IMR-90 (cell line): ENCODE measurements at regions not wholly inside any gene's neighbourhood (a gene's known extent, or its start where the extent isn't known, plus 50 kb on each side); places are given as distances from the start of the nearest gene placed in this dataset.

ENCODE experiments used
- ATAC-seq: fragments of 200-7000 bp; cut with Tn5 transposase; 2 replicates; pipeline ENCODE4 v1.9.1; 2020; ENCODE audit warnings: low read depth, mild to moderate bottlenecking, moderate library complexity
- BruUV-seq: library from RNA; stranded (reverse); fragments of 400-500 nt; replicated peaks from 2 replicates; lab custom pipeline; 2021; lab: Mats Ljungman, UMichigan
- CTCF ChIA-PET: fragments of 300-600 bp; formaldehyde crosslinking; extraction: SDS; loops from one replicate; lab custom pipeline; 2021; ENCODE audit warnings: antibody characterized with exemption; lab: Yijun Ruan, JAX
- POLR2A ChIA-PET: fragments of 300-600 bp; sonication (Branson Sonifier 250); formaldehyde crosslinking; loops from one replicate; lab custom pipeline; 2022; ENCODE audit warnings: antibody characterized with exemption; ENCODE audit not compliant: unreplicated experiment; lab: Charles Lee
- DNase-seq: peaks from one replicate; pipeline ENCODE4 v3.0.0; 2013
- H2AFZ ChIP-seq: replicated peaks from 2 replicates; pipeline ENCODE3; 2013; ENCODE audit warnings: low read length, mild to moderate bottlenecking; ENCODE audit not compliant: poor library complexity
- H2AK5ac ChIP-seq: 2 replicates; pipeline ENCODE4 v1.6.1; 2013; ENCODE audit warnings: low read depth, low read length, inconsistent platforms
- H2AK9ac ChIP-seq: replicated peaks from 2 replicates; pipeline ENCODE3; 2013; ENCODE audit warnings: mild to moderate bottlenecking, low read depth, low read length, moderate library complexity; ENCODE audit not compliant: poor library complexity
- H2BK120ac ChIP-seq: 2 replicates; pipeline ENCODE4 v1.6.1; 2013; ENCODE audit warnings: low read depth, low read length, inconsistent platforms
- H2BK15ac ChIP-seq: 3 replicates; pipeline ENCODE4 v1.6.1; 2013; ENCODE audit warnings: low read depth, low read length, inconsistent platforms
- H2BK20ac ChIP-seq: 2 replicates; pipeline ENCODE4 v1.6.1; 2013; ENCODE audit warnings: low read depth, mild to moderate bottlenecking, inconsistent platforms, low read length, moderate library complexity
- H2BK5ac ChIP-seq: 2 replicates; pipeline ENCODE4 v1.6.1; 2013; ENCODE audit warnings: mild to moderate bottlenecking, low read depth, low read length, inconsistent platforms; ENCODE audit not compliant: poor library complexity, severe bottlenecking
- H3K14ac ChIP-seq: replicated peaks from 2 replicates; pipeline ENCODE4 v1.6.1; 2013; ENCODE audit warnings: low read depth, low read length, inconsistent platforms
- H3K18ac ChIP-seq: 2 replicates; pipeline ENCODE4 v1.6.1; 2013; ENCODE audit warnings: low read depth, low read length, control low read depth
- H3K23ac ChIP-seq: 2 replicates; pipeline ENCODE4 v1.6.1; 2013; ENCODE audit warnings: low read depth, low read length, inconsistent platforms
- H3K27ac ChIP-seq: 2 replicates; pipeline ENCODE4 v1.5.1; 2013; ENCODE audit warnings: mild to moderate bottlenecking, control low read depth, low read length; ENCODE audit not compliant: insufficient read depth
- H3K27me3 ChIP-seq: 2 replicates; pipeline ENCODE4 v1.6.1; 2013; ENCODE audit warnings: low read length; ENCODE audit not compliant: control insufficient read depth, insufficient read depth
- H3K36me3 ChIP-seq: 2 replicates; pipeline ENCODE4 v1.6.1; 2013; ENCODE audit warnings: low read length, mixed read lengths; ENCODE audit not compliant: control insufficient read depth, insufficient read depth
- H3K4ac ChIP-seq: 2 replicates; pipeline ENCODE4 v1.6.1; 2013; ENCODE audit warnings: low read depth, low read length, inconsistent platforms
- H3K4me1 ChIP-seq: 2 replicates; pipeline ENCODE4 v1.6.1; 2013; ENCODE audit warnings: low read length, mixed read lengths; ENCODE audit not compliant: control insufficient read depth, insufficient read depth
- H3K4me2 ChIP-seq: 2 replicates; pipeline ENCODE4 v1.6.1; 2013; ENCODE audit warnings: low read depth, mild to moderate bottlenecking, control low read depth, low read length, moderate library complexity
- H3K4me3 ChIP-seq: 2 replicates; pipeline ENCODE4 v1.5.1; 2013; ENCODE audit warnings: low read depth, mild to moderate bottlenecking, control low read depth, low read length, moderate library complexity; ENCODE audit not compliant: insufficient read depth
- H3K56ac ChIP-seq: 2 replicates; pipeline ENCODE4 v1.6.1; 2013; ENCODE audit warnings: low read length, inconsistent platforms; ENCODE audit not compliant: insufficient read depth; ENCODE audit errors: extremely low read depth
- H3K79me1 ChIP-seq, 2 experiments: 2 replicates each; pipeline ENCODE4 v1.6.1; 2013; ENCODE audit warnings: low read length in 2 of 2, inconsistent platforms in 1 of 2, low read depth in 1 of 2
- H3K9ac ChIP-seq: 2 replicates; pipeline ENCODE4 v1.6.1; 2013; ENCODE audit warnings: low read depth, low read length, control low read depth
- H3K9me1 ChIP-seq: 2 replicates; pipeline ENCODE4 v1.6.1; 2013; ENCODE audit warnings: low read length, inconsistent platforms; ENCODE audit not compliant: insufficient read depth
- H3K9me3 ChIP-seq: 2 replicates; pipeline ENCODE4 v1.6.1; 2013; ENCODE audit warnings: low read length; ENCODE audit not compliant: control insufficient read depth, insufficient read depth
- H4K20me1 ChIP-seq: 2 replicates; pipeline ENCODE4 v1.6.1; 2013; ENCODE audit warnings: low read length, inconsistent platforms; ENCODE audit not compliant: insufficient read depth
- H4K5ac ChIP-seq: 2 replicates; pipeline ENCODE4 v1.6.1; 2013; ENCODE audit warnings: mild to moderate bottlenecking, low read depth, low read length, control low read depth
- H4K8ac ChIP-seq, 2 experiments: 2 replicates each; pipeline ENCODE4 v1.6.1; 2013; ENCODE audit warnings: low read depth in 2 of 2, low read length in 2 of 2, control low read depth in 1 of 2, inconsistent platforms in 1 of 2
- H4K91ac ChIP-seq: 2 replicates; pipeline ENCODE4 v1.6.1; 2013; ENCODE audit warnings: low read depth, low read length, inconsistent platforms; ENCODE audit not compliant: insufficient read depth
- BHLHE40 ChIP-seq: fragments of 150-350 bp; IDR thresholded peaks from 2 replicates; pipeline ENCODE4 v1.6.1; 2016; ENCODE audit warnings: mild to moderate bottlenecking, low read depth, low read length
- CEBPB ChIP-seq: IDR thresholded peaks from 2 replicates; pipeline ENCODE4 v1.6.1; 2012; ENCODE audit warnings: low read depth, low read length, improper control_type of control experiment
- CHD1 ChIP-seq: IDR thresholded peaks from 2 replicates; pipeline ENCODE4 v1.6.1; 2012; ENCODE audit warnings: low read depth, low read length, improper control_type of control experiment
- FOS ChIP-seq: fragments of 150-350 bp; IDR thresholded peaks from 2 replicates; pipeline ENCODE4 v1.6.1; 2016; ENCODE audit warnings: low read depth, low read length
- MAFK ChIP-seq: IDR thresholded peaks from 2 replicates; pipeline ENCODE4 v1.6.1; 2012; ENCODE audit warnings: low read depth, low read length, improper control_type of control experiment
- MAZ ChIP-seq: IDR thresholded peaks from 2 replicates; pipeline ENCODE4 v1.6.1; 2012; ENCODE audit warnings: low read depth, mild to moderate bottlenecking, low read length, improper control_type of control experiment, moderate library complexity, borderline replicate concordance
- MXI1 ChIP-seq: IDR thresholded peaks from 2 replicates; pipeline ENCODE4 v1.6.1; 2012; ENCODE audit warnings: low read depth, mild to moderate bottlenecking, low read length, moderate library complexity, borderline replicate concordance
- NFE2L2 ChIP-seq: fragments of 150-350 bp; IDR thresholded peaks from 2 replicates; pipeline ENCODE4 v1.6.1; 2016; ENCODE audit warnings: low read depth, mild to moderate bottlenecking, low read length
- POLR2A ChIP-seq: IDR thresholded peaks from 2 replicates; pipeline ENCODE4 v1.6.1; 2012; ENCODE audit warnings: mild to moderate bottlenecking, low read depth, low read length
- RAD21 ChIP-seq: IDR thresholded peaks from 2 replicates; pipeline ENCODE4 v1.6.1; 2012; ENCODE audit warnings: low read length, improper control_type of control experiment
- RCOR1 ChIP-seq: IDR thresholded peaks from 2 replicates; pipeline ENCODE4 v1.6.1; 2012; ENCODE audit warnings: mild to moderate bottlenecking, low read length, improper control_type of control experiment; ENCODE audit not compliant: insufficient replicate concordance
- RFX5 ChIP-seq: IDR thresholded peaks from 2 replicates; pipeline ENCODE4 v1.8.0; 2012; ENCODE audit warnings: low read depth, mild to moderate bottlenecking, low read length, moderate library complexity
- SMC3 ChIP-seq: fragments of 150-350 bp; IDR thresholded peaks from 2 replicates; pipeline ENCODE4 v1.6.1; 2016; ENCODE audit warnings: low read depth, mild to moderate bottlenecking, antibody characterized with exemption, low read length, moderate library complexity
- WGBS, 2 experiments: methylation state at CpG; one replicate each; pipeline versions ENCODE4 v1.1.5 to v1.1.7; 2013; ENCODE audit warnings: missing lambda C conversion rate in 2 of 2; ENCODE audit not compliant: insufficient read length in 1 of 2; ENCODE audit errors: extremely low coverage in 2 of 2; 5-methylcytosine and 5-hydroxymethylcytosine counted together
- dilution Hi-C: fragments of 300-500 bp; cut with HindIII; formaldehyde crosslinking; loops from one replicate; pipeline ENCODE4 v1.14.3; 2018; ENCODE audit warnings: low sequenced_read_pairs; ENCODE audit not compliant: unreplicated experiment
- in situ Hi-C: fragments of 300-500 bp; cut with MboI; formaldehyde crosslinking; loops from 3 replicates; pipeline ENCODE4 v1.14.3; 2019; ENCODE audit warnings: low sequenced_read_pairs, inconsistent platforms, mixed read lengths
- intact Hi-C: fragments of 100-400 bp; cut with micrococcal nuclease; formaldehyde crosslinking; loops from 2 replicates; pipeline ENCODE4 v1.10.0; 2022
- TF ChIP-seq, protein P1 (sequence below): fragments of 150-350 bp; IDR thresholded peaks from 2 replicates; pipeline ENCODE4 v1.6.1; 2016; ENCODE audit warnings: low read depth, mild to moderate bottlenecking, low read length, moderate library complexity, borderline replicate concordance
- TF ChIP-seq, protein P2 (sequence below): conservative IDR thresholded peaks from 2 replicates; pipeline ENCODE4 v1.5.1; 2012; ENCODE audit warnings: mild to moderate bottlenecking, low read depth, low read length, improper control_type of control experiment
- TF ChIP-seq, protein P3 (sequence below): fragments of 150-350 bp; IDR thresholded peaks from 2 replicates; pipeline ENCODE4 v1.6.1; 2017; ENCODE audit warnings: mild to moderate bottlenecking, antibody characterized with exemption, low read length, low read depth

DNA sequence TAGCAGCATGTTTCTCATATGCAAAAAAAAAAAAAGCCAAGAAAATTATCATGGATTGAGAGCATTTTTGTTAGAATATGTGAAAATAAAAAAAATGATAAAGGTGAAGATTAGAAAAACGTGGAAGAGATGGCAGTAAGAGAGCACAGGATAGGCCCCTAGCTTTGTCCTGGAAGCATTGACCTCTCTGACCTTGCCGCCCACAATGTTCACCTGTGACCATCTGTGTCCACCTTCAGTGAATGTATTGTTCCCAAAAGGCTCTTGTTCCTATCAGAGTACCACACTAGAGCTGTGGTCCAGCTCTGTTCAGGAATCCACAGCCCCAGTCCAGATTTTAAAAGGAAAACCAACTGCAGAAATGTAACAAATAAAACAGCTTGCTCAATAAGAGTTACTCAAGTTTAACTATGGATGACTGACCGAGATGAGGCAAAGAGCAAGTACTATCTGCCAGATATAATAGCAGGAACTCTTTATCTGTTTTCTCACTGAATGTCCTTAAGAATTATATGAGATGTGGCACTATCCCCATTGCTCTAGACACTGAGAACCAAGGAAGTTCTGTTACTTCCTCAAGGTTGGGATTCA is 287.7 kb upstream of the STXBP5 start:
- DNase-seq (no peak), ATAC-seq (no peak)
- Histone ChIP-seq H2BK120ac (peak overlapping the region; percentile 98), H3K36me3 (no peaks in the 10 kb centered on the region), H2BK5ac (peak overlapping the region; percentile 95), H3K4me3 (no peak overlapping the region), H2BK15ac (peak overlapping the region; percentile 98; the same call in 2 of the 3 replicates), H4K91ac (peak overlapping the region; percentile 23; the same call in 1 of the 2 replicates), H4K5ac (peak overlapping the region; percentile 17; the same call in 1 of the 2 replicates), H3K4me2 (no peak overlapping the region), H3K4ac (peak overlapping the region; percentile 98), H3K18ac (peak overlapping the region; percentile 98), H3K4me1 (peaks cover 13% of the 10 kb centered on the region), H2AFZ (no peak overlapping the region), H3K56ac (no peak overlapping the region), H2AK9ac (no peak overlapping the region), H2AK5ac (0 out of 2 replicates have a peak overlapping the region, but pooled peaks have one; percentile 49), H3K9ac (no peak overlapping the region), H4K20me1 (no peaks in the 10 kb centered on the region), H4K8ac (peak overlapping the region in 1 of 2 experiments; percentile 17; a peak in 3 of 4 replicates), H3K79me1 (peaks cover 9 to 16% of the 10 kb centered on the region in 2 experiments; a peak in 3 of 4 replicates), H3K9me3 (no peaks in the 10 kb centered on the region), H3K9me1 (peaks cover 6% of the 10 kb centered on the region), H2BK20ac (peak overlapping the region; percentile 99), H3K27me3 (no peaks in the 10 kb centered on the region), H3K14ac (peak overlapping the region; percentile 46; the same call in 1 of the 2 replicates), H3K23ac (no peak overlapping the region), H3K27ac (peak overlapping the region; percentile 4; the same call in 1 of the 2 replicates)
- POLR2A ChIA-PET = no interaction called here
- in situ Hi-C loops = loop anchor here (25.0 kb wide), 1 partner anchor 296 kb away; the partner anchor contains the start of gene STXBP5
- whole genome bisulfite sequencing, 2 experiments = 80 to 100% methylated on average over 1 to 2 of the region's 3 CpGs
- dilution Hi-C loops = no loop called here
- intact Hi-C loops = no loop called here
- CTCF ChIA-PET = no interaction called here
- no TSS peak for BruUV-seq
- TF ChIP-seq, protein P1, sequence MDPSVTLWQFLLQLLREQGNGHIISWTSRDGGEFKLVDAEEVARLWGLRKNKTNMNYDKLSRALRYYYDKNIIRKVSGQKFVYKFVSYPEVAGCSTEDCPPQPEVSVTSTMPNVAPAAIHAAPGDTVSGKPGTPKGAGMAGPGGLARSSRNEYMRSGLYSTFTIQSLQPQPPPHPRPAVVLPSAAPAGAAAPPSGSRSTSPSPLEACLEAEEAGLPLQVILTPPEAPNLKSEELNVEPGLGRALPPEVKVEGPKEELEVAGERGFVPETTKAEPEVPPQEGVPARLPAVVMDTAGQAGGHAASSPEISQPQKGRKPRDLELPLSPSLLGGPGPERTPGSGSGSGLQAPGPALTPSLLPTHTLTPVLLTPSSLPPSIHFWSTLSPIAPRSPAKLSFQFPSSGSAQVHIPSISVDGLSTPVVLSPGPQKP = no peak
- TF ChIP-seq RCOR1 (no peak), BHLHE40 (no peak), RFX5 (no peak), RAD21 (no peak), CEBPB (no peak), CHD1 (no peak), POLR2A (no peak), MXI1 (no peak), MAFK (no peak), FOS (no peak), NFE2L2 (no peak), MAZ (no peak), SMC3 (no peak)
- TF ChIP-seq, protein P2, sequence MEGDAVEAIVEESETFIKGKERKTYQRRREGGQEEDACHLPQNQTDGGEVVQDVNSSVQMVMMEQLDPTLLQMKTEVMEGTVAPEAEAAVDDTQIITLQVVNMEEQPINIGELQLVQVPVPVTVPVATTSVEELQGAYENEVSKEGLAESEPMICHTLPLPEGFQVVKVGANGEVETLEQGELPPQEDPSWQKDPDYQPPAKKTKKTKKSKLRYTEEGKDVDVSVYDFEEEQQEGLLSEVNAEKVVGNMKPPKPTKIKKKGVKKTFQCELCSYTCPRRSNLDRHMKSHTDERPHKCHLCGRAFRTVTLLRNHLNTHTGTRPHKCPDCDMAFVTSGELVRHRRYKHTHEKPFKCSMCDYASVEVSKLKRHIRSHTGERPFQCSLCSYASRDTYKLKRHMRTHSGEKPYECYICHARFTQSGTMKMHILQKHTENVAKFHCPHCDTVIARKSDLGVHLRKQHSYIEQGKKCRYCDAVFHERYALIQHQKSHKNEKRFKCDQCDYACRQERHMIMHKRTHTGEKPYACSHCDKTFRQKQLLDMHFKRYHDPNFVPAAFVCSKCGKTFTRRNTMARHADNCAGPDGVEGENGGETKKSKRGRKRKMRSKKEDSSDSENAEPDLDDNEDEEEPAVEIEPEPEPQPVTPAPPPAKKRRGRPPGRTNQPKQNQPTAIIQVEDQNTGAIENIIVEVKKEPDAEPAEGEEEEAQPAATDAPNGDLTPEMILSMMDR = no peak
- TF ChIP-seq, protein P3, sequence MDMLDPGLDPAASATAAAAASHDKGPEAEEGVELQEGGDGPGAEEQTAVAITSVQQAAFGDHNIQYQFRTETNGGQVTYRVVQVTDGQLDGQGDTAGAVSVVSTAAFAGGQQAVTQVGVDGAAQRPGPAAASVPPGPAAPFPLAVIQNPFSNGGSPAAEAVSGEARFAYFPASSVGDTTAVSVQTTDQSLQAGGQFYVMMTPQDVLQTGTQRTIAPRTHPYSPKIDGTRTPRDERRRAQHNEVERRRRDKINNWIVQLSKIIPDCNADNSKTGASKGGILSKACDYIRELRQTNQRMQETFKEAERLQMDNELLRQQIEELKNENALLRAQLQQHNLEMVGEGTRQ = no peak
